Adrenal gland (tissue), 5 donors: ENCODE measurements at regions not wholly inside any gene's neighbourhood (a gene's known extent, or its start where the extent isn't known, plus 50 kb on each side); places are given as distances from the start of the nearest gene placed in this dataset.

Source experiments
- POLR2A ChIP-seq, 2 donors: fragments of 450-650 bp; IDR thresholded peaks; one replicate each; pipeline ENCODE4 v1.6.1; 2017; ENCODE audit warnings: antibody characterized with exemption in 2 of 2, mild to moderate bottlenecking in 2 of 2, moderate library complexity in 1 of 2
- TF ChIP-seq, protein P1 (sequence below), 6 experiments: fragments of 450-650 bp in 4 of 6; fragments of 200-600 bp in 2 of 6; sonication (generic) in 1 of 6; IDR thresholded peaks; 1 replicate in 5 of 6; 2 replicates in 1 of 6; pipeline versions ENCODE4 v1.5.1 to v1.8.0; 2016 to 2021; ENCODE audit warnings: antibody characterized with exemption in 6 of 6, mild to moderate bottlenecking in 2 of 6, moderate library complexity in 1 of 6
- donor health status: DM: no; HTN: no; CAD: no.

DNA sequence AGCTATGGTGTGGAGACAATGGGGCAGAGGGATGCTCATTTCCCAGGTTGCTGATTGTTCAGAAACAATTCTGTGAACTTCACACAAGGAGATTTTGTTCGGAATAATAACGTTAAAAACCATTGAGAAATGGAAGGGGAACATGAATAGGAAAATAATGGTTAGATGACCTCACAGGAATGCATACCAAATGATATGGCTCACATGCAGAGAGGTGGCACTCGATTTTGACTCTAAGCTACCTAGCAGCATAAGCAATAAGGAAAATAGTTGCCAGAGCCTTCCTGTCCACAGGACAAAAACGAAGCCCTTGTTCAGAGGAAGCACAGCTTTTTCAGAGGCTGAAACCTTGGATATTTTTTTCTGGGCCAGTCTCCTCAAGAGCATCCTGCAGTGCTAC, 293.1 kb downstream of the ZEB1 start:
- no peak for TF ChIP-seq POLR2A (IDR thresholded peaks at IDR 0.05)
- TF ChIP-seq, protein P1, sequence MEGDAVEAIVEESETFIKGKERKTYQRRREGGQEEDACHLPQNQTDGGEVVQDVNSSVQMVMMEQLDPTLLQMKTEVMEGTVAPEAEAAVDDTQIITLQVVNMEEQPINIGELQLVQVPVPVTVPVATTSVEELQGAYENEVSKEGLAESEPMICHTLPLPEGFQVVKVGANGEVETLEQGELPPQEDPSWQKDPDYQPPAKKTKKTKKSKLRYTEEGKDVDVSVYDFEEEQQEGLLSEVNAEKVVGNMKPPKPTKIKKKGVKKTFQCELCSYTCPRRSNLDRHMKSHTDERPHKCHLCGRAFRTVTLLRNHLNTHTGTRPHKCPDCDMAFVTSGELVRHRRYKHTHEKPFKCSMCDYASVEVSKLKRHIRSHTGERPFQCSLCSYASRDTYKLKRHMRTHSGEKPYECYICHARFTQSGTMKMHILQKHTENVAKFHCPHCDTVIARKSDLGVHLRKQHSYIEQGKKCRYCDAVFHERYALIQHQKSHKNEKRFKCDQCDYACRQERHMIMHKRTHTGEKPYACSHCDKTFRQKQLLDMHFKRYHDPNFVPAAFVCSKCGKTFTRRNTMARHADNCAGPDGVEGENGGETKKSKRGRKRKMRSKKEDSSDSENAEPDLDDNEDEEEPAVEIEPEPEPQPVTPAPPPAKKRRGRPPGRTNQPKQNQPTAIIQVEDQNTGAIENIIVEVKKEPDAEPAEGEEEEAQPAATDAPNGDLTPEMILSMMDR (IDR thresholded peaks at IDR 0.05) = no peak
